Fibroblast of mammary gland (primary cell): ENCODE measurements at regions not wholly inside any gene's neighbourhood (a gene's known extent, or its start where the extent isn't known, plus 50 kb on each side); places are given as distances from the start of the nearest gene placed in this dataset.

Source experiments
- DNase-seq: peaks from one replicate; pipeline ENCODE4 v3.0.0-alpha.2; 2010; ENCODE audit warnings: low read depth
- H3K4me3 ChIP-seq: 2 replicates; pipeline ENCODE4 v1.5.1; 2011; ENCODE audit warnings: low read depth, mild to moderate bottlenecking, low read length, moderate library complexity; ENCODE audit not compliant: control insufficient read depth
- TF ChIP-seq, protein P1 (sequence below): conservative IDR thresholded peaks from 2 replicates; pipeline ENCODE4 v1.5.1; 2011; ENCODE audit warnings: low read depth, low read length, inconsistent platforms; ENCODE audit not compliant: control insufficient read depth, insufficient read depth

- H3K4me3 ChIP-seq, result no peak overlapping the region
- TF ChIP-seq, protein P1, sequence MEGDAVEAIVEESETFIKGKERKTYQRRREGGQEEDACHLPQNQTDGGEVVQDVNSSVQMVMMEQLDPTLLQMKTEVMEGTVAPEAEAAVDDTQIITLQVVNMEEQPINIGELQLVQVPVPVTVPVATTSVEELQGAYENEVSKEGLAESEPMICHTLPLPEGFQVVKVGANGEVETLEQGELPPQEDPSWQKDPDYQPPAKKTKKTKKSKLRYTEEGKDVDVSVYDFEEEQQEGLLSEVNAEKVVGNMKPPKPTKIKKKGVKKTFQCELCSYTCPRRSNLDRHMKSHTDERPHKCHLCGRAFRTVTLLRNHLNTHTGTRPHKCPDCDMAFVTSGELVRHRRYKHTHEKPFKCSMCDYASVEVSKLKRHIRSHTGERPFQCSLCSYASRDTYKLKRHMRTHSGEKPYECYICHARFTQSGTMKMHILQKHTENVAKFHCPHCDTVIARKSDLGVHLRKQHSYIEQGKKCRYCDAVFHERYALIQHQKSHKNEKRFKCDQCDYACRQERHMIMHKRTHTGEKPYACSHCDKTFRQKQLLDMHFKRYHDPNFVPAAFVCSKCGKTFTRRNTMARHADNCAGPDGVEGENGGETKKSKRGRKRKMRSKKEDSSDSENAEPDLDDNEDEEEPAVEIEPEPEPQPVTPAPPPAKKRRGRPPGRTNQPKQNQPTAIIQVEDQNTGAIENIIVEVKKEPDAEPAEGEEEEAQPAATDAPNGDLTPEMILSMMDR, result no peak
- DNase-seq, result no peak
These were observed 377.3 kb upstream of the RBFOX1 start for GRCh38 chr16:6955303-6955702.

DNA sequence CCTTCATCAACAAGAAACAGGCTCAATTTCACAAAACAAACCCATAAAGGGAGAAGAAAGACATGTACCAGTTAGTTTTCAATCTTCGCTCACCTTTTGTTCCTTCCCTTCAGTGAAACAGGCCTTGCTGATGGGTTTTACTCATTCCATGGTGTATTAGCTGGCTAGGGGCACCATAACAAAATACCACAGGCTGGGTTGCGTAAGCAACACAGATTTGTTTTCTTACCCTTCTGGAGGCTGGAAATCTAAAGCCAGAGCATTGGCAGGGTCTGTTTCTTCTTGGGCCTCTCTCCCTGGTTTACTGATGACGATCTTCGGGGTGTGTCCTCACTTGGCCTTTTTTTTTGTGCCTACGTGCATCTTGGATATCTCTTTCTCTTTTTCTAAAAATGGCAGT is 383.4 kb upstream of the RBFOX1 start:
- no peak for DNase-seq
- H3K4me3 ChIP-seq, result no peak overlapping the region
- TF ChIP-seq, protein P1, result no peak

- DNase-seq, result no peak
- H3K4me3 ChIP-seq, result no peak overlapping the region
- TF ChIP-seq, protein P1, result no peak
These were observed 385.4 kb upstream of the RBFOX1 start for GRCh38 chr16:6947291-6947690.

- DNase-seq, result no peak
- TF ChIP-seq, protein P1, result no peak
- H3K4me3 ChIP-seq, result no peak overlapping the region
These were observed 385.8 kb upstream of the RBFOX1 start for GRCh38 chr16:6946802-6947201.

DNA sequence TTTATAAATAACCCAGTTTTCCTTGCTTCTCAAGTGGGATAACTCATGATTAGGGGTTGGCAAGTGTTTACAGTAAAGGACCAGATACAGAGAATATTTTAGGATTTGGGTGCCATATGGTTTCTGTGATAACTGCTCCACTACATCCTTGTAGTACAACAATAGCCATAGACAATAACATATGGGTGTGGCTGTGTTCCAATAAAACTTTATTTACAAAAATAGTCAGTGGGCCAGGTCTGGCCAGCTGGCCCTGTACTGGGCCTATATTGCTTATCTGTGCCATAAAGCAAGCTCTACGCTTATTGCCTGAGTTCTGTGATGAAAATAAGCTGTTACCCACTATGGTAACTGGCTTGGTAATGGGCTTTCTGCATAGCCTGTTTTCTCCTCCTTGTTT is 386.5 kb upstream of the RBFOX1 start:
- DNase-seq, result no peak
- H3K4me3 ChIP-seq, result no peak overlapping the region
- TF ChIP-seq, protein P1, result no peak

DNA sequence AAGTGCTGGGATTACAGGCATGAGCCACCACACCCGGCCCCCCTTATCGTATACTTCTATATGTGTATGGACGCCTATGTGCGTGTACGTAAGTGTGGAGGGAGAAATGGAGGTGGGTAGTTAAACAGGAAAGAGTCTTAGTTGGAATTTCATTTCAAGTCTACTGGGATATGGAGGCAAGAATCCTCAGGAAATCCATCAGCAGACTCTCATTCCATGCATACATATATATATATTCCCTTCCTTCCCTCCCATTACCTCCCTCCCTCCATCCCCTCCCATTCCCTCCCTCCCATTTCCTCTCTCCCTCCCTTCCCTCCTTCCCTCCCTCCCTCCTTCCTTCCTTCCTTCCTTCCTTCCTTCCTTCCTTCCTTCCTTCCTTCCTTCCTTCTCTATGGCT is 391.7 kb upstream of the RBFOX1 start:
- DNase-seq, result no peak
- TF ChIP-seq, protein P1, result no peak
- no peak overlapping the region for H3K4me3 ChIP-seq

GRCh38 chr16:6937641-6938040 is 395.0 kb upstream of the RBFOX1 start:
- no peak overlapping the region for H3K4me3 ChIP-seq
- no peak for DNase-seq
- TF ChIP-seq, protein P1, result no peak
